Nephron (organoid): ENCODE measurements at regions not wholly inside any gene's neighbourhood (a gene's known extent, or its start where the extent isn't known, plus 50 kb on each side); places are given as distances from the start of the nearest gene placed in this dataset.
"Not testable (repeated sequence)": the region's sequence is repeated elsewhere in the genome, so short reads cannot be mapped to it uniquely, and the experiment has no call there.

Experiments used
- H3K27ac Mint-ChIP-seq, 3 experiments: 2 replicates each; pipeline ENCODE4 v1.8.0; 2020; ENCODE audit warnings: mixed read lengths in 3 of 3, mild to moderate bottlenecking in 2 of 3, moderate library complexity in 1 of 3
- H3K27me3 Mint-ChIP-seq: 2 replicates; pipeline ENCODE4 v1.8.0; 2021; ENCODE audit warnings: low read depth, mild to moderate bottlenecking, moderate library complexity, mixed read lengths
- H3K36me3 Mint-ChIP-seq: 2 replicates; pipeline ENCODE4 v1.8.0; 2020; ENCODE audit warnings: low read depth, mixed read lengths
- H3K4me1 Mint-ChIP-seq: 2 replicates; pipeline ENCODE4 v1.8.0; 2020; ENCODE audit warnings: mixed read lengths
- H3K4me3 Mint-ChIP-seq, 3 experiments: 2 replicates each; pipeline ENCODE4 v1.8.0; 2020; ENCODE audit warnings: mild to moderate bottlenecking in 3 of 3, mixed read lengths in 3 of 3, moderate library complexity in 2 of 3
- H3K9me3 Mint-ChIP-seq: 2 replicates; pipeline ENCODE4 v1.8.0; 2020; ENCODE audit warnings: mixed read lengths
- CTCF ChIP-seq, 3 experiments: fragments of 200-600 bp; sonication (generic); IDR thresholded peaks; one replicate each; pipeline ENCODE4 v1.5.0; 2021; ENCODE audit warnings: antibody characterized with exemption in 3 of 3; ENCODE audit not compliant: unreplicated experiment in 3 of 3

GRCh38 chr22:22193923-22194322 is 50.7 kb upstream of the VPREB1 start:
- TF ChIP-seq CTCF (IDR thresholded peaks at IDR 0.05; ENCODE audit: unreplicated experiment in 3 of 3), result no peak
- Mint-ChIP-seq H3K27ac (no peak overlapping the region), H3K27me3 (peaks cover 73% of the 10 kb centered on the region), H3K36me3 (no peaks in the 10 kb centered on the region), H3K9me3 (peaks cover 19% of the 10 kb centered on the region), H3K4me3 (no peak overlapping the region), H3K4me1 (no peaks in the 10 kb centered on the region)

- H3K27ac Mint-ChIP-seq, H3K4me3 Mint-ChIP-seq, H3K4me1 Mint-ChIP-seq, H3K36me3 Mint-ChIP-seq: not testable (repeated sequence)
- H3K27me3 Mint-ChIP-seq, result peaks cover 69% of the 10 kb centered on the region
- H3K9me3 Mint-ChIP-seq, result peaks cover 20% of the 10 kb centered on the region
Observed at GRCh38 chr22:22193462-22193861, 51.1 kb upstream of the VPREB1 start.

GRCh38 chr22:22193006-22193405 is 51.6 kb upstream of the VPREB1 start:
- H3K4me3 Mint-ChIP-seq, H3K36me3 Mint-ChIP-seq, H3K4me1 Mint-ChIP-seq, H3K27ac Mint-ChIP-seq: not testable (repeated sequence)
- Mint-ChIP-seq H3K9me3 (peaks cover 20% of the 10 kb centered on the region), H3K27me3 (peaks cover 64% of the 10 kb centered on the region)

- Mint-ChIP-seq H3K9me3 (peaks cover 23% of the 10 kb centered on the region), H3K27me3 (peaks cover 56% of the 10 kb centered on the region)
- not testable (repeated sequence) for H3K36me3 Mint-ChIP-seq, H3K4me1 Mint-ChIP-seq, H3K4me3 Mint-ChIP-seq, H3K27ac Mint-ChIP-seq
Observed at GRCh38 chr22:22189796-22190195, 54.8 kb upstream of the VPREB1 start.

- not testable (repeated sequence) for H3K4me1 Mint-ChIP-seq, H3K36me3 Mint-ChIP-seq, H3K27ac Mint-ChIP-seq, H3K4me3 Mint-ChIP-seq
- peaks cover 67% of the 10 kb centered on the region for H3K27me3 Mint-ChIP-seq
- H3K9me3 Mint-ChIP-seq, result peaks cover 23% of the 10 kb centered on the region
Observed at GRCh38 chr22:22187863-22188262, 56.7 kb upstream of the VPREB1 start.

GRCh38 chr22:22187299-22187698 is 57.3 kb upstream of the VPREB1 start:
- no peak for TF ChIP-seq CTCF (IDR thresholded peaks at IDR 0.05; ENCODE audit: unreplicated experiment in 3 of 3)
- peak overlapping the region; percentile 61 to 84 (median 63) for H3K27ac Mint-ChIP-seq
- H3K36me3 Mint-ChIP-seq, result peaks cover 3% of the 10 kb centered on the region
- H3K4me1 Mint-ChIP-seq, result no peaks in the 10 kb centered on the region
- H3K27me3 Mint-ChIP-seq, result peaks cover 73% of the 10 kb centered on the region
- H3K4me3 Mint-ChIP-seq, result no peak overlapping the region
- H3K9me3 Mint-ChIP-seq, result peaks cover 23% of the 10 kb centered on the region

- TF ChIP-seq CTCF (IDR thresholded peaks at IDR 0.05; ENCODE audit: unreplicated experiment in 3 of 3), result no peak
- Mint-ChIP-seq H3K27me3 (peaks cover 75% of the 10 kb centered on the region), H3K4me1 (peaks cover 7% of the 10 kb centered on the region), H3K36me3 (peaks cover 3% of the 10 kb centered on the region), H3K4me3 (no peak overlapping the region), H3K9me3 (peaks cover 20% of the 10 kb centered on the region), H3K27ac (peak overlapping the region in 2 of 3 experiments; percentile 61 to 84)
Observed at GRCh38 chr22:22185844-22186499, 58.6 kb upstream of the VPREB1 start.

GRCh38 chr22:22185217-22185616 is 59.4 kb upstream of the VPREB1 start:
- H3K4me3 Mint-ChIP-seq, result no peak overlapping the region
- H3K9me3 Mint-ChIP-seq, result peaks cover 13% of the 10 kb centered on the region
- TF ChIP-seq CTCF (IDR thresholded peaks at IDR 0.05; ENCODE audit: unreplicated experiment in 3 of 3), result no peak
- peaks cover 7% of the 10 kb centered on the region for H3K4me1 Mint-ChIP-seq
- peaks cover 74% of the 10 kb centered on the region for H3K27me3 Mint-ChIP-seq
- peak overlapping the region in 1 of 3 experiments; percentile 2 for H3K27ac Mint-ChIP-seq
- H3K36me3 Mint-ChIP-seq, result peaks cover 3% of the 10 kb centered on the region
